CD4-positive, CD25-positive, alpha-beta regulatory T cell (primary cell): ENCODE measurements at regions not wholly inside any gene's neighbourhood (a gene's known extent, or its start where the extent isn't known, plus 50 kb on each side); places are given as distances from the start of the nearest gene placed in this dataset.

ENCODE experiments used
- ATAC-seq, 2 donors: fragments of 150-1000 bp; cut with Tn5 transposase; one replicate each; pipeline ENCODE4 v1.10.0; 2021; ENCODE audit warnings: low read depth in 2 of 2, moderate number of reproducible peaks in 2 of 2, moderate library complexity in 1 of 2
- DNase-seq, 3 donors: peaks; one replicate each; pipeline versions ENCODE4 v3.0.0 to v3.0.0-alpha.2; 2012 to 2022; ENCODE audit warnings: mixed read lengths in 1 of 3
- H3K27ac ChIP-seq: one replicate; pipeline ENCODE4 v1.7.0; 2013; ENCODE audit warnings: mild to moderate bottlenecking, low read length; ENCODE audit not compliant: insufficient read depth, poor library complexity, severe bottlenecking
- H3K27me3 ChIP-seq: one replicate; pipeline ENCODE4 v1.7.0; 2013; ENCODE audit warnings: low read length; ENCODE audit not compliant: control insufficient read depth, insufficient read depth
- H3K36me3 ChIP-seq: one replicate; pipeline ENCODE4 v1.7.0; 2013; ENCODE audit warnings: mild to moderate bottlenecking, low read length, moderate library complexity; ENCODE audit not compliant: control insufficient read depth, insufficient read depth
- H3K4me1 ChIP-seq: 2 replicates; pipeline ENCODE4 v1.7.0; 2013; ENCODE audit warnings: mild to moderate bottlenecking, low read length; ENCODE audit not compliant: insufficient read depth, control insufficient read depth, poor library complexity, severe bottlenecking
- H3K4me3 ChIP-seq: one replicate; pipeline ENCODE4 v1.7.0; 2013; ENCODE audit warnings: low read depth, mild to moderate bottlenecking, low read length, moderate library complexity
- H3K9me3 ChIP-seq, 2 experiments: 1 replicate in 1 of 2; 2 replicates in 1 of 2; pipeline ENCODE4 v1.7.0; 2013; ENCODE audit warnings: low read length in 2 of 2, mild to moderate bottlenecking in 1 of 2, moderate library complexity in 1 of 2; ENCODE audit not compliant: control insufficient read depth in 2 of 2
- H3K27ac Mint-ChIP-seq, 3 donors: one replicate each; pipeline ENCODE4 v1.8.0; 2020 to 2022; ENCODE audit warnings: mild to moderate bottlenecking in 3 of 3, mixed read lengths in 3 of 3, moderate library complexity in 2 of 3
- H3K27me3 Mint-ChIP-seq: one replicate; pipeline ENCODE4 v1.8.0; 2022; ENCODE audit warnings: mild to moderate bottlenecking, mixed read lengths
- H3K36me3 Mint-ChIP-seq: one replicate; pipeline ENCODE4 v1.8.0; 2020; ENCODE audit warnings: mixed read lengths
- H3K4me1 Mint-ChIP-seq, 4 donors: one replicate each; pipeline ENCODE4 v1.8.0; 2020 to 2022; ENCODE audit warnings: mixed read lengths in 4 of 4, mild to moderate bottlenecking in 1 of 4
- H3K4me3 Mint-ChIP-seq, 4 donors: one replicate each; pipeline ENCODE4 v1.8.0; 2020 to 2022; ENCODE audit warnings: mild to moderate bottlenecking in 4 of 4, mixed read lengths in 4 of 4, moderate library complexity in 3 of 4
- H3K9me3 Mint-ChIP-seq, 7 donors: one replicate each; pipeline ENCODE4 v1.8.0; 2020 to 2022; ENCODE audit warnings: mixed read lengths in 7 of 7, mild to moderate bottlenecking in 3 of 7, moderate library complexity in 2 of 7

- no peaks in the 10 kb centered on the region for H3K36me3 ChIP-seq
- Mint-ChIP-seq H3K27me3 (no peaks in the 10 kb centered on the region), H3K4me1 (no peaks in the 10 kb centered on the region), H3K36me3 (no peaks in the 10 kb centered on the region), H3K9me3 (peaks cover 0 to 7% (median 3%) of the 10 kb centered on the region in 7 donors), H3K4me3 (no peak overlapping the region), H3K27ac (no peak overlapping the region)
- no peaks in the 10 kb centered on the region for H3K27me3 ChIP-seq
- H3K27ac ChIP-seq: no peak overlapping the region
- H3K4me1 ChIP-seq: no peaks in the 10 kb centered on the region
- no peak for DNase-seq
- H3K4me3 ChIP-seq: no peak overlapping the region
- ATAC-seq: no peak
- peaks cover 0 to 5% of the 10 kb centered on the region in 2 experiments for H3K9me3 ChIP-seq
These were observed 1124.9 kb downstream of the STIM2 start for GRCh38 chr4:27985522-27985921.

- no peaks in the 10 kb centered on the region for H3K27me3 Mint-ChIP-seq
- no peak for DNase-seq
- no peaks in the 10 kb centered on the region for H3K27me3 ChIP-seq
- no peaks in the 10 kb centered on the region for H3K36me3 ChIP-seq
- H3K27ac Mint-ChIP-seq: no peak overlapping the region
- no peaks in the 10 kb centered on the region for H3K4me1 ChIP-seq
- H3K36me3 Mint-ChIP-seq: no peaks in the 10 kb centered on the region
- no peak overlapping the region for H3K27ac ChIP-seq
- no peak for ATAC-seq
- no peaks in the 10 kb centered on the region for H3K4me1 Mint-ChIP-seq
- H3K4me3 Mint-ChIP-seq: no peak overlapping the region
- H3K9me3 ChIP-seq: peaks cover 0 to 5% of the 10 kb centered on the region in 2 experiments
- H3K4me3 ChIP-seq: no peak overlapping the region
- H3K9me3 Mint-ChIP-seq: peaks cover 0 to 9% (median 3%) of the 10 kb centered on the region in 7 donors
These were observed 1125.8 kb downstream of the STIM2 start for GRCh38 chr4:27986476-27986875.

- H3K9me3 Mint-ChIP-seq: peaks cover 1 to 12% (median 3%) of the 10 kb centered on the region in 7 donors
- no peak overlapping the region for H3K27ac Mint-ChIP-seq
These were observed 1141.1 kb downstream of the STIM2 start for GRCh38 chr4:28001698-28002097.

GRCh38 chr4:28004520-28004919 lies 1143.9 kb downstream of the STIM2 start:
- Mint-ChIP-seq H3K27me3 (no peaks in the 10 kb centered on the region), H3K4me3 (no peak overlapping the region), H3K9me3 (peaks cover 0 to 4% (median 0%) of the 10 kb centered on the region in 7 donors), H3K4me1 (no peaks in the 10 kb centered on the region), H3K27ac (no peak overlapping the region), H3K36me3 (no peaks in the 10 kb centered on the region)
- DNase-seq: no peak
- Histone ChIP-seq H3K4me1 (no peaks in the 10 kb centered on the region), H3K27ac (no peak overlapping the region), H3K27me3 (no peaks in the 10 kb centered on the region), H3K36me3 (no peaks in the 10 kb centered on the region), H3K9me3 (no peaks in the 10 kb centered on the region), H3K4me3 (no peak overlapping the region)
- ATAC-seq: no peak

More at GRCh38 chr4:28001698-28002097, 1141.1 kb downstream of the STIM2 start:
- Mint-ChIP-seq H3K4me3 (no peak overlapping the region), H3K27me3 (no peaks in the 10 kb centered on the region), H3K4me1 (no peaks in the 10 kb centered on the region), H3K36me3 (no peaks in the 10 kb centered on the region)
- H3K27ac ChIP-seq: no peak overlapping the region
- no peaks in the 10 kb centered on the region for H3K27me3 ChIP-seq
- H3K4me1 ChIP-seq: no peaks in the 10 kb centered on the region
- DNase-seq (no peak), ATAC-seq (no peak)
- no peaks in the 10 kb centered on the region for H3K9me3 ChIP-seq
- H3K4me3 ChIP-seq: no peak overlapping the region
- no peaks in the 10 kb centered on the region for H3K36me3 ChIP-seq

GRCh38 chr4:28006021-28006420 lies 1145.4 kb downstream of the STIM2 start:
- ATAC-seq (no peak), DNase-seq (no peak)
- Mint-ChIP-seq H3K27me3 (no peaks in the 10 kb centered on the region), H3K36me3 (no peaks in the 10 kb centered on the region), H3K4me1 (no peaks in the 10 kb centered on the region), H3K4me3 (no peak overlapping the region), H3K9me3 (peaks cover 0 to 9% (median 2%) of the 10 kb centered on the region in 7 donors), H3K27ac (no peak overlapping the region)
- Histone ChIP-seq H3K4me1 (no peaks in the 10 kb centered on the region), H3K36me3 (no peaks in the 10 kb centered on the region), H3K27ac (no peak overlapping the region), H3K9me3 (no peaks in the 10 kb centered on the region), H3K27me3 (no peaks in the 10 kb centered on the region), H3K4me3 (no peak overlapping the region)

- Histone ChIP-seq H3K4me1 (no peaks in the 10 kb centered on the region), H3K27ac (no peak overlapping the region), H3K36me3 (no peaks in the 10 kb centered on the region), H3K27me3 (no peaks in the 10 kb centered on the region), H3K4me3 (no peak overlapping the region), H3K9me3 (no peaks in the 10 kb centered on the region)
- Mint-ChIP-seq H3K27ac (no peak overlapping the region), H3K27me3 (no peaks in the 10 kb centered on the region), H3K36me3 (no peaks in the 10 kb centered on the region), H3K9me3 (peaks cover 0 to 14% (median 3%) of the 10 kb centered on the region in 7 donors), H3K4me1 (no peaks in the 10 kb centered on the region), H3K4me3 (no peak overlapping the region)
- no peak for ATAC-seq
- DNase-seq: no peak
These were observed 1147.1 kb downstream of the STIM2 start for GRCh38 chr4:28007693-28008092.

GRCh38 chr4:28009541-28009940 lies 1148.9 kb downstream of the STIM2 start:
- DNase-seq: no peak
- H3K9me3 Mint-ChIP-seq: peaks cover 0 to 21% (median 5%) of the 10 kb centered on the region in 7 donors
- Histone ChIP-seq H3K4me3 (no peak overlapping the region), H3K36me3 (no peaks in the 10 kb centered on the region), H3K4me1 (no peaks in the 10 kb centered on the region), H3K27ac (no peak overlapping the region), H3K27me3 (no peaks in the 10 kb centered on the region), H3K9me3 (peaks cover 0 to 8% of the 10 kb centered on the region in 2 experiments)
- H3K27me3 Mint-ChIP-seq: no peaks in the 10 kb centered on the region
- no peaks in the 10 kb centered on the region for H3K4me1 Mint-ChIP-seq
- no peaks in the 10 kb centered on the region for H3K36me3 Mint-ChIP-seq
- no peak for ATAC-seq
- no peak overlapping the region for H3K4me3 Mint-ChIP-seq
- H3K27ac Mint-ChIP-seq: no peak overlapping the region

GRCh38 chr4:28010577-28011240 lies 1150.1 kb downstream of the STIM2 start:
- no peak overlapping the region for H3K27ac Mint-ChIP-seq
- no peaks in the 10 kb centered on the region for H3K4me1 Mint-ChIP-seq

More at GRCh38 chr4:28010577-28011240, 1150.1 kb downstream of the STIM2 start:
- H3K27me3 Mint-ChIP-seq: no peaks in the 10 kb centered on the region
- ATAC-seq: no peak
- Histone ChIP-seq H3K4me3 (no peak overlapping the region), H3K9me3 (peaks cover 0 to 12% of the 10 kb centered on the region in 2 experiments), H3K27me3 (no peaks in the 10 kb centered on the region), H3K27ac (no peak overlapping the region), H3K36me3 (no peaks in the 10 kb centered on the region), H3K4me1 (no peaks in the 10 kb centered on the region)
- no peak for DNase-seq
- H3K9me3 Mint-ChIP-seq: peaks cover 0 to 21% (median 4%) of the 10 kb centered on the region in 7 donors
- no peaks in the 10 kb centered on the region for H3K36me3 Mint-ChIP-seq
- no peak overlapping the region for H3K4me3 Mint-ChIP-seq
